Stimulated activated CD4-positive, alpha-beta T cell treated with anti-CD3 and anti-CD28 coated beads, Interleukin-1b, Interleukin-23, amount 100 ng/mL, for 24 hours (primary cell): ENCODE measurements at regions not wholly inside any gene's neighbourhood (a gene's known extent, or its start where the extent isn't known, plus 50 kb on each side); places are given as distances from the start of the nearest gene placed in this dataset.

ENCODE experiments used
- DNase-seq, 4 experiments: peaks; one replicate each; pipeline ENCODE4 v3.0.0-alpha.2; 2020; ENCODE audit warnings: low read depth in 4 of 4, low spot score in 1 of 4

- DNase-seq: no peak
These were observed 81.5 kb upstream of the KCNMB2 start for GRCh38 chr3:178454726-178455125.

GRCh38 chr3:178455226-178455625, 81.0 kb upstream of the KCNMB2 start:
- DNase-seq: no peak

GRCh38 chr3:178455946-178456345, 80.3 kb upstream of the KCNMB2 start:
- no peak for DNase-seq

- no peak for DNase-seq
These were observed 79.5 kb upstream of the KCNMB2 start for GRCh38 chr3:178456621-178457285.

- DNase-seq: no peak
These were observed 78.7 kb upstream of the KCNMB2 start for GRCh38 chr3:178457511-178457910.

GRCh38 chr3:178458313-178459037, 77.8 kb upstream of the KCNMB2 start:
- no peak for DNase-seq

GRCh38 chr3:178459038-178459410, 77.2 kb upstream of the KCNMB2 start:
- no peak for DNase-seq

- DNase-seq: no peak
These were observed 70.7 kb upstream of the KCNMB2 start for GRCh38 chr3:178465260-178466180.

GRCh38 chr3:178472941-178473340, 63.3 kb upstream of the KCNMB2 start:
- DNase-seq: no peak

- no peak for DNase-seq
These were observed 61.7 kb upstream of the KCNMB2 start for GRCh38 chr3:178474526-178474925.

GRCh38 chr3:178475062-178475461, 61.2 kb upstream of the KCNMB2 start:
- DNase-seq: no peak

GRCh38 chr3:178476886-178477285, 59.4 kb upstream of the KCNMB2 start:
- DNase-seq: no peak

GRCh38 chr3:178479446-178479845, 56.8 kb upstream of the KCNMB2 start:
- no peak for DNase-seq

- DNase-seq: no peak
These were observed 56.4 kb upstream of the KCNMB2 start for GRCh38 chr3:178479860-178480259.

GRCh38 chr3:178480274-178480673, 56.0 kb upstream of the KCNMB2 start:
- DNase-seq: no peak

- no peak for DNase-seq
These were observed 55.4 kb upstream of the KCNMB2 start for GRCh38 chr3:178480795-178481194.

- DNase-seq: no peak
These were observed 53.3 kb upstream of the KCNMB2 start for GRCh38 chr3:178482981-178483380.

- no peak for DNase-seq
These were observed 52.5 kb upstream of the KCNMB2 start for GRCh38 chr3:178483704-178484103.

GRCh38 chr3:178485756-178486155, 50.5 kb upstream of the KCNMB2 start:
- no peak for DNase-seq
